ENCODE measurements at regions not wholly inside any gene's neighbourhood (a gene's known extent, or its start where the extent isn't known, plus 50 kb on each side); places are given as distances from the start of the nearest gene placed in this dataset.

DNA sequence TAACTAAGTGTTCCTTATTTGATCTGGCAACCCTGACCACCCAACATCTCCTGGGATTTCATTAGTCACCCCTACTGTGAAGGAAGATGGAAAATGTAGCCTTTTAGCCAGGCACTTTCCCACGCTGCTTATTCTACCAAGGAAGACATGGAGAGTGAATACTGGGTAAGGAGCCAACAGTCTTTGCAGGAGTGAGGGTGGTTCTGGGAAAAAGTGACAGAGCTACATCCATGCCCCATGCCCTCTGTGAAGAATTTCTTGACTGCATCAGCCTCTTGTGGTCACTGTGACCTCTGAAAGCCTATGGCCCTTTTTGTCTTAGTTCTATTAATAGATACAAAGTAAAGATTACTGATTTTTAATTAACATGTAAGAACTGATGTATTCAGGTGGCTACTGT, 196.0 kb upstream of the EEA1 start:
- Histone ChIP-seq H3K27ac (peak overlapping the region in 1 of 10 donors; percentile 16), H3K4me1 (peaks cover 2 to 50% (median 9%) of the 10 kb centered on the region in 9 donors), H3K27me3 (no peaks in the 10 kb centered on the region), H3K4me3 (no peak overlapping the region), H3K9me3 (no peaks in the 10 kb centered on the region), H3K36me3 (no peaks in the 10 kb centered on the region)
- TF ChIP-seq, protein P1, sequence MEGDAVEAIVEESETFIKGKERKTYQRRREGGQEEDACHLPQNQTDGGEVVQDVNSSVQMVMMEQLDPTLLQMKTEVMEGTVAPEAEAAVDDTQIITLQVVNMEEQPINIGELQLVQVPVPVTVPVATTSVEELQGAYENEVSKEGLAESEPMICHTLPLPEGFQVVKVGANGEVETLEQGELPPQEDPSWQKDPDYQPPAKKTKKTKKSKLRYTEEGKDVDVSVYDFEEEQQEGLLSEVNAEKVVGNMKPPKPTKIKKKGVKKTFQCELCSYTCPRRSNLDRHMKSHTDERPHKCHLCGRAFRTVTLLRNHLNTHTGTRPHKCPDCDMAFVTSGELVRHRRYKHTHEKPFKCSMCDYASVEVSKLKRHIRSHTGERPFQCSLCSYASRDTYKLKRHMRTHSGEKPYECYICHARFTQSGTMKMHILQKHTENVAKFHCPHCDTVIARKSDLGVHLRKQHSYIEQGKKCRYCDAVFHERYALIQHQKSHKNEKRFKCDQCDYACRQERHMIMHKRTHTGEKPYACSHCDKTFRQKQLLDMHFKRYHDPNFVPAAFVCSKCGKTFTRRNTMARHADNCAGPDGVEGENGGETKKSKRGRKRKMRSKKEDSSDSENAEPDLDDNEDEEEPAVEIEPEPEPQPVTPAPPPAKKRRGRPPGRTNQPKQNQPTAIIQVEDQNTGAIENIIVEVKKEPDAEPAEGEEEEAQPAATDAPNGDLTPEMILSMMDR (IDR thresholded peaks at IDR 0.05), result no peak
- 93 to 95% methylated on average over 1 of the region's 1 CpG for WGBS, 2 donors
- no peak for ATAC-seq
- intact Hi-C loops (cut with DNase I), result loop anchor here in 5 of 10 donors (5.0 to 10.0 kb wide), 8 partner anchors 57 to 260 kb away; partner anchors contain the start of gene NUDT4 (in 3 of the 5)
- DNase-seq, result no peak

DNA sequence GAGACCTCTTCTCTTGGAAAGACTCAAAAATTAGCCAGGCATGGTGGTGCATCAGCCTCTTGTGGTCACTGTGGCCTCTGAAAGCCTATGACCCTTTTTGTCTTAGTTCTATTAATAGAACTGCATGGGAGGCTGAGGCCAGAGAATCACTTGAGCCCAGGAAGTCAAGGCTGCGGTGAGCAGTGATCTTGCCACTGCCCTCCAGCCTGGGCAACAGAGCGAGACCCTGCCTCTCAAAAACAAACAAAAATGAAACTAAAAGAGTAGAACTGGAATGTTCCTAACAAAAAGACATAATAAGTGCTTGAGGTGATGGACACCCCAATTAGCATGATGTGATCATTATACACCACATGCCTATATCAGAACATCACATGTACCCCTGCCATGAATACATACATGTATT, 197.0 kb upstream of the EEA1 start:
- TF ChIP-seq, protein P1 (IDR thresholded peaks at IDR 0.05), result no peak
- intact Hi-C loops (cut with DNase I), result loop anchor here in 5 of 10 donors (2.0 to 10.0 kb wide), 11 partner anchors 51 to 259 kb away; partner anchors contain the start of gene NUDT4 (in 3 of the 5)
- Histone ChIP-seq H3K27me3 (no peaks in the 10 kb centered on the region), H3K4me3 (no peak overlapping the region), H3K36me3 (no peaks in the 10 kb centered on the region), H3K4me1 (peaks cover 2 to 58% (median 11%) of the 10 kb centered on the region in 9 donors), H3K9me3 (no peaks in the 10 kb centered on the region), H3K27ac (peak overlapping the region in 9 of 10 donors; percentile 74 to 89 (median 79))
- ATAC-seq (no peak), DNase-seq (no peak)
- WGBS, 2 donors, result 83 to 96% methylated on average over 2 of the region's 2 CpGs

DNA sequence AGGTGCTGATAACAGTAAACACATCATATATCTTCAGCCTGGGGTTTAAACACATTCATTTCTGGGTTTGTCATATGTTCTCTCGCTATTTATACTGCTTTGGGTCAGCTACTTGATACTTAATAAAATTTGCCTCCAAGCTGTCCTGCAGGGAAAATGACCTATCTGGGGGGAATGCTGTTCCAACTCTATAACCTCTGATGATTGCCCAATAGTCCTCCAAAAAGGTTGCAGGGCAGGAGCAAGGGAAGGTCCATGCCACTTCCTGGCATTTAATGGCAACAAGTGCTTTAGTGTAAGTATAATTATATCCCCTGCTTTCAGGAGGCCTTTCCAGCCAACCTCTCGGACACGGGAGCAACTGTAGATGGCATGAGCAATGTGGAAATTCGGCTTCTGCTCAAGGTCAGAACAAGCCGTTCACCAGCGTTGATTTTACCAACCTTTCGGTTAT, 198.0 kb upstream of the EEA1 start:
- peak overlapping the region in 1 of 10 donors; percentile 3 for H3K4me3 ChIP-seq
- peak overlapping the region; percentile 74 to 89 (median 79) for H3K27ac ChIP-seq
- H3K27me3 ChIP-seq, result no peaks in the 10 kb centered on the region
- H3K36me3 ChIP-seq, result no peaks in the 10 kb centered on the region
- H3K4me1 ChIP-seq, result peaks cover 2 to 51% (median 12%) of the 10 kb centered on the region in 9 donors
- H3K9me3 ChIP-seq, result no peaks in the 10 kb centered on the region
- ATAC-seq, result peak; percentile 15 to 81 (median 48)
- WGBS, 2 donors, result 55 to 59% methylated on average over 7 of the region's 7 CpGs
- intact Hi-C loops (cut with DNase I), result loop anchor here in 5 of 10 donors (1.0 to 10.0 kb wide), 14 partner anchors 50 to 258 kb away; partner anchors contain the start of gene NUDT4 (in 3 of the 5)
- TF ChIP-seq, protein P1 (IDR thresholded peaks at IDR 0.05), result no peak
- no peak for DNase-seq

DNA sequence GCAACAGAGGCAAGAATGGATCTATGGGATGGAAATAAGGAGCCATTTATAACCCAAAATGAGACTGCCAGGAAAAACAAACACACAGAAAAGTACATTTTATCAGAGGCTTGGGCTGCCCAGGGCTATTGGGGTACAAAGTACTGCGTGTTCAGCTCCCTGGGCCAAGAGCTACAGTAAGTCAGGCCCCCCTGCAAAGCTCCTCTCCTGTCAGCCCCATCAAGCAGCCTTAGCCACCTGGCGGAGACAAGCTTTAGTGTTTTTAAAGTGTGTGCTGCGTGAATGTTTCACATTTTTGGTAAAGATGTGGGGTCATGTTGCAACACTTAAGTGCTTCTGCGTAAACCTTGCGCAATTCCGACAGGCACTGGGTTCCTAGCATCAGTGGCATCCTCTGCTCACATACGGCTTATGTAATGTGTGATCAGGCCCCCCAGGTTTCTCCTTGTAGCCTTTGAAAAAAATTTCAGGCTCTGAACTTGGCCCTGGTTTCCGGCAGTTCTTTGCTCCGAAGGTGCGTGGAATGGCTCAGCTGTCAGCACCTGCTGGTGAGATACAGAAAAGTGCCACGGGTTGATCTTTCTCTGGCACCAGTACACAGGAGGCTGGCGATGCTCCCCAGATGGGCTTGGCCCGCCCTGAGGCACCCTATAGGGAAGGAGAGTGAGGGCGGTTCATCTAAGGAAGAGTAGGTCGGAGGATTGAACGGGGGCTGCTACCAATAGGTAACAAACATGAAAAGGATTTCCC, 198.7 kb upstream of the EEA1 start:
- DNase-seq, result peak; percentile 72 to 82
- peaks cover 2 to 45% (median 12%) of the 10 kb centered on the region in 9 donors for H3K4me1 ChIP-seq
- H3K36me3 ChIP-seq, result no peaks in the 10 kb centered on the region
- ATAC-seq, result peak; percentile 85 to 96 (median 92)
- peak overlapping the region; percentile 74 to 89 (median 79) for H3K27ac ChIP-seq
- TF ChIP-seq, protein P1 (IDR thresholded peaks at IDR 0.05), result peak in 8 of 9 donors; percentile 15 to 49 (median 42)
- peak overlapping the region in 2 of 10 donors; percentile 2 to 3 for H3K4me3 ChIP-seq
- WGBS, 2 donors, result 41 to 57% methylated on average over 16 of the region's 16 CpGs
- intact Hi-C loops (cut with DNase I), result loop anchor here in 5 of 10 donors (1.0 to 10.0 kb wide), 14 partner anchors 49 to 257 kb away; partner anchors contain the start of gene NUDT4 (in 3 of the 5)
- H3K27me3 ChIP-seq, result no peaks in the 10 kb centered on the region
- H3K9me3 ChIP-seq, result no peaks in the 10 kb centered on the region

Measured in heart right ventricle (tissue), 16 donors.